HG03565 (cell line): ENCODE measurements at regions not wholly inside any gene's neighbourhood (a gene's known extent, or its start where the extent isn't known, plus 50 kb on each side); places are given as distances from the start of the nearest gene placed in this dataset.

Source experiments
- ATAC-seq: cut with Tn5 transposase; IDR thresholded peaks from one replicate; pipeline ENCODE4 v1.9.1; 2021; ENCODE audit warnings: mild to moderate bottlenecking, moderate library complexity; ENCODE audit not compliant: unreplicated experiment

DNA sequence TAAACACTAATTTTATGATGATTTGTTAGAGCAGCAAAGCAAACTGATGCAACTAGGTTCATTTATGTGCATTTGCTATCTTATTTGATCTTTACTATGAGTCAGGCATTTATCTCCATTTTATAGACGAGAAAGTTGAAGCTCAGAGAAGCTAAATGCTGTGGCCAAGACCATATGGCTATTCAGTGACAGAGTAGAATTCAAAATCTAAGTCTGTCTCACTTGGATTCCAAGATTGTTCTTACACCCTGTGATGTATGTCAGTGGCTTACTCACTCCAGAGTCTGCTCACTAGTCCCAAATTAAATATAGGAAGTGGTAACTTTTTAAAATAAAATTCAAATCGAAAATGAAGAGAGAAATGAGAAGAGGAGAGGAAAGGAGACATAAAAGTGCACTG is 114.0 kb upstream of the DDX18 start:
- no peak for ATAC-seq

DNA sequence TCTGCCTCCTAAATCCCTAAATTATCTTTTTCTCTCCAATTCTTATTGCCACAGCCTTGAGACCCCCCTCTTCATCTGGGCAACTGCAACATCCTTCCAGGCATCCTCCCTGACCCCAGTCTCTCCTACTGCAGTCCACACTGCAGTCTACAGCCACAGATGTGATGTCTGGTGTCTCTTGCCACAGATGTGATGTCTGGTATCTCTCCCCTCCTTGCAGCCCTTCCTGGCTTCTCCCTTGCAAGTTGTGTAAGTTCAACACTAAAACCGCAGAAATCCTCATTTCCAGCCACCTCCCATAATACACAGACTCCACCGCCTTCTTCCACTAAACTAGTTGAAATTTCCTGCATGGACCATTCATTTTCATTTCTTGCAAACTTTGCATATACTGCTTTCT is 113.1 kb upstream of the DDX18 start:
- no peak for ATAC-seq

GRCh38 chr2:117702098-117702497 is 112.4 kb upstream of the DDX18 start:
- no peak for ATAC-seq

DNA sequence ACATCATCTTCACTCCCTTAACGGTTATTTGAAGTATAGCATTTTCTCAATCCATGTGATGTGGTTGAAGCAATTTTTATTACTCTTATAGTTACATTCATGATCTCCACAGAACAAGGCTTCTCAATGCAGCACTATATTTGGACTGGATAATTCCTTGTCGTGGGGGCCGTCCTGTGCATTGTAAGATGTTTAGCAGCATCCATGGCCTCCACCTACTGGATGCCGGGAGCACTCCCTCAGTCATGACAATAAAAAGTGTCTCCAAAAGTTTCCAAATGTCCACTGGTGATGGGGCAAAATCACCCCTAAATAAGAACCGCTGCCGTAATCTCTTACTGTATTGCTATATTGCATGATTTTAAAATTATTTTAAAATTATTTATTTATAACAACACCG is 110.6 kb upstream of the DDX18 start:
- ATAC-seq, result no peak

DNA sequence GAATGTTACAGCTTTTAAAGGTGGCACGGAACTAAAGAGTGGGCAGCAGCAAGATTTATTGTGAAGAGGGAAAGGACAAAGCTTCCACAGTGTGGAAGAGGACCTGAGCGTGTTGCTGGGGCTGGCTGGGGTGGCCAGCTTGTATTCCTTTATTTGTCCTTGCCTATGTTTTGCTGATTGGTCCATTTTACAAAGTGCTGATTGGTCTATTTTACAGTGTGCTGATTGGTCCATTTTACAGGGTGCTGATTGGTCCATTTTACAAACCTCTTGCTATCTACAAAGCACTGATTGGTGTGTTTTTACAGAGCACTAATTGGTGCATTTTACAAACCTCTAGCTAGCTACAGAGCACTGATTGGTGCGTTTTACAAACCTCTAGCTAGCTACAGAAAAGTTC is 109.7 kb upstream of the DDX18 start:
- ATAC-seq, result no peak

- no peak for ATAC-seq
Observed at GRCh38 chr2:117707874-117708273, 106.6 kb upstream of the DDX18 start.

DNA sequence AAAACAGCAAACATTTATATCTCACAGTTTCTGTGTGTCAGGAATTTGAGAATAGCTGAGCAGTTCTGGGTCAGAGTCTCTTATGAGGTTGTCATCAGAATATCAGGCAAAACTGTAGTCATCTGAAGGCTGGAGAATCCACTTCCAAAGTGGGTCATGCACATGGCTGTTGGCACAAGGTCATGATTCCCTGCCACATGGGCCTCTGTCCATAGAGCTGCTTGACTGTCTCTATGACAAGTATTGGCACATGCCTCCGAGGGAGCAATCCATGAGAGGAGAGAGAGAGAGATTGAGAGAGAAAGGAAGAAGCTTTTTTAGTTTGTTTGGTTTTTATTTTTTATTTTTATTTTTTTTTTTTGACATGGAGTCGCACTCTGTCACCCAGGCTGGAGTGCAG is 101.8 kb upstream of the DDX18 start:
- ATAC-seq, result no peak

GRCh38 chr2:117714110-117714509 is 100.4 kb upstream of the DDX18 start:
- ATAC-seq, result no peak

DNA sequence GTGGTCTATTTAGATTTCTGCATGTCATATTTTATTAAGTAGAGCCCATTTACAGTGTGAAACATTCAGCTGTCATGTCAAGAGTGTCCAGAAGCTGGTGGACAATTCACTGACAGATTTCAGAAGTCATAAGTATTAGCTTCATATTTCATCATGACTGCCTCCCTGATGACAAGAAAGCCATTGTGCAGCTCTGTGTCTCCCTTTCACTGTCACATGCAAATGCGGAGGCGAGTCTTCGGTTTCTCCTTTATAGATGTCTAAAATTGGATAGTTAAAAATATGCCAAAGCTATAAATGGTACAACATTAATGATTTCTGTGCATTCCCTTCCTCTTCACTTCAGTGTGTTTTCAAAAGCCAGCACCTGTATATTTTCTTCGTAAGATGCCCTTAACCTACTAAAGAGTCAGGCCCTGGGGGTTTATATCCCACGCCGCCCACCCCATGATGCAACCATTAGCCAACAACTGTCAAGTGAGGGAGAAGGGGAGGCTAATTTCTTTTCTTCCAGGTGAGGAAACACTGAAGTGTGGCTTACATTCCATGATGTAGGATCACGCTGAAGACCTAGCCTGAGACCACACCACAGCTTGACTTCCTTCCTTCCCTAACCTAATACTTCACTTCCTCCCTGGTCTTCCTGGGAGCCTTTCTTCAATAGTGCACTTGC is 99.6 kb upstream of the DDX18 start:
- no peak for ATAC-seq

DNA sequence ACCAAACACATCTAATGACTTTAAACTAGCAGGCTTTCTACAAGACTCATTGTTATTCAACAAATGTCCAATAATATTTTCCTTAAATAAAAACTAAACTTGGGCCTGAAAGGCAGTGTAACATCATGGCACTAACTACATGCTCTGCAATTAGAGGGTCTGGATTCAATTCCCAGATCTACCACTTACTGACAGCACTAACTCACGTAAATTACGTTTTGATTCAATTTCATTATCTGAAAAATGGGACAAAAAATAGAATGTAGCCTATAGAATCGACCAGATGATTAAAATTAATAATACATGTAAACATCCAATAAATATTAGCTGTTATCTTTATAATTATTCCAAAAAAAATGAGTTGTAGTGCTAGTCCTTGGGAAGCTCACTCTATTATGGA is 98.0 kb upstream of the DDX18 start:
- no peak for ATAC-seq

- no peak for ATAC-seq
Observed at GRCh38 chr2:117717072-117717471, 97.4 kb upstream of the DDX18 start.

GRCh38 chr2:117718048-117718447 is 96.4 kb upstream of the DDX18 start:
- no peak for ATAC-seq

DNA sequence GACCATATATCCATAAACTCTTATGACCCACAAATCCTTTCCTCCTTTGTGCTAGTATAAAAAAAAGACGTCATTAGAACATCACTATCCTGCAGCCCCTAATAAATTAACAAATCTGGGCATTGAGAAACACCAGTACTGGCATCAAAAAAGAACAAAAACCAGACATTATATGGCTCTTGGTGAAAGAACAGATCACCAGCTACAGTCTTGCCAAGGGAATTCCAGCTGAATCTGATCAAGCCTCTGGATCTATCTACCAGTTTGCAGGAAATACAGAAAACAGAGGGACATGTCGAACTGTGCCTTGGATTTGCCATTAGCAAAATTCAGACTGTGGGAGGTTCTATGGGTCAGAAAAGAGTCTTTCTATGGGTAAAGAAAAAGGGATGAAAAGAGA is 93.7 kb upstream of the DDX18 start:
- ATAC-seq, result no peak

DNA sequence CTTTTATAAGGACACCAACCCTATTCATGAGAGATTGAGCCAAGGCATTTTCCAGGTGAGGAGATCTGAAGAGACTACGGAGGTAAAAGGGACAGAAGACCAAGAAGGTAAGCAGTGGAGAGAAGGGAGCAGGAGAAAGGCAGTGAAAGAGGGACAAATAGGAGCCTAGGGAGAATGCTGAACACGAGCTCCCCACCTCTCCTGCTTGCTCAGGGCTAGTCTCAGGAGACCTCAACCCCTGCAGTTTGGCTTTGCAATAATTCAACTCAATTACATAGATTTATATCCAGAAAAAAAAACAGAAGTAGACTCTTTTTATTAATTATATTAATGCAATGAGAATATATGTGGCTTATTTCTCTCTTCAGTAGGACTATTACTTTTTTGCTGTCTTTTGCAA is 91.0 kb upstream of the DDX18 start:
- no peak for ATAC-seq

DNA sequence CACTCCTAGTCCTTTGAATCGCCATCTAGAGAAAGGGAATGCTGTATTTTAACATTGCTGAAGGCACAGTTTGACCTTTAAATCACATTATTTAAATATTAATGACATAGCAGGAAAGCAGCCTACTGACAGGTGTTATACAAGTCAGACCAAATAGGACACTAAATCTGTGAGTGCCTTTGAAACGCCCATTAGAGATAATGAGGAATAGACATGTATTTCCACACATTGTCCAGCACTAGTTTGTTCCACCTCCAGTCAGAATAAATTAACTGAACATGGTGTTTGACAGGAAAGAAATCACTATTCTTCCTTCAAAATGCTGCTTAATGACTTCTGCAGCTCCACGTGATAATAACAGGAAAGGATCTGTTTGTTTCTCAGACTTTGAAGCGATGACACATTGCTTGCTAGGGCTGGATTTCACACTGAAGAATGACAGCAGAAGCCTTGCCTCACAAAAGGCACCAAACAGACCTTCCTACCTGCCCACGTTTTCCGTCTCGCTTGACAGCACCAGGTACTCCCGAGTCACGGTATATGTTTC is 90.5 kb upstream of the DDX18 start:
- no peak for ATAC-seq

DNA sequence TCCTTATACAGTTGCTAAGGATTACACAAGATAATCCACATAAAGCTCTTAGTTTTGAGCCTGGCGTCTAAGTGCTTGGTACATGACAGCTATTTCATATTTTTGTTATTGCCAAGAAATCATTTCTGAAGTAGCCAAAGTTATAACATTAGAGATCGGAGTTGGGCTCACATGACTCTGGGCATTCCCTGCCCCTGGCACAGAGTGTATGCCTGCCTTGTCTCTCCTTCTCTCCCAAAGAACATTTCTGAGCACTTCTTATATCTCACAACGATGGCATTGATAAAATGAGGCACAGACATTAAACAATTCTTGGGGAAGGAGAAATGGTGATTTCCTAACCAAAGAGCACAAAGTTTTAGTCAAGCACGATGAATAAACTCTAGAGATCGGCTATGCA is 87.7 kb upstream of the DDX18 start:
- no peak for ATAC-seq

GRCh38 chr2:117737846-117738245 is 76.6 kb upstream of the DDX18 start:
- no peak for ATAC-seq

DNA sequence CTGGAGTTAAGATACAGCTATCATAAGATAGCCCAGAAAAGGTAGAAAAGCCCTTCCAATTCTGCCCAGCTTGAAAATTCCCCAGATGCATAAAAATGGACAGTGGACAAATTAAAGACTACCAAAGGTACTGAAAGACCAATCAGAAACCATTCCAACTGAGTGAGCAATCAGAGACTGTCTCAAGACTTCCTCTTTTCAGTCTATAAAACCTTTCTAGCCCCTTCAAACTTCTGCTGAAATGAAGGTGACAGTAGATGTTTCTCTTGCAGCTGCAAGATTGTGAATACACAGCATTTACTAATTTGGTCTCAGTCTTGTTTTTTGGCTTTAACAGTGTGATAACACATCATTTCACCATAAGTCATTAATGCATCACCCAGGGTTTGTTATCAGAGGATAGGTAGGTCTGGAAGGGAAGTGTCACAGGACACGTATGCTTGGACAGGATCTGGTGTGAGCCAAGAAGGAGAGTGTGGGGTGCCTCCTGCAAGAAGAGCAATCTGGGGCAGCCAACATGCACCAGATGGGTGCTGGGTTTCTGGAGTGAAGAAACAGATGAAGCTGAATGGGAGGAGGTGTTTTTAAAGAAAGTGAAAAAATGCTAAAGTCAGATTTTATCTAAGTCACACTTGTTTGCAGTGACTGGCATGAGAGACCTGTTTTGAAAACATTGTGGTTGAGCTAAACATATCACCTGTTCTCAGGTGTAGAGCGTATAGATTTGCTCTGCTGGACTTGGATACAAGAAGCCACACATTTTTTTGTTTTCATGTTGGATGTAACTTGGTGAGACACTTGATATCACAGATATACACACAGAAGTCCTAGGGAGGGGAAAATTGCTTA is 75.3 kb upstream of the DDX18 start:
- ATAC-seq, result no peak

DNA sequence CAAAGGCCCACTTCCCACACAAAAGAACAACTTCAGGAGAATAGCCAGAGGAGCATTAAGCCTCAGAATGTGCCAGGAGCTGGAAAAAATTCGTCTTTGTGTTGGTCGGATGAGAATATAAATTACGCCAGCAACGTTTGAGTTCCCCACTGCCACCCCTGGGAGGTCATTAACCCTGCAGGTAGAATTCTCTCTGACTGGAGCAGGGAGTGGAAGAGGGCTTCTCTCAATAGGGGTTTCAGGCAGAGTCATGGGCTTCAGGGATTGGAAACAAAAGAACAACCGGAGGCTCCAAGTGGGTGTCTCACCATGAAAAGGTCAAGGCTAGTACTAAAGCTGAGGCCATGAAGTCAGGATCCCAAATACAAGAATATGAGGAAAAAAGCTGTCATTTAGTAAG is 69.0 kb upstream of the DDX18 start:
- no peak for ATAC-seq

DNA sequence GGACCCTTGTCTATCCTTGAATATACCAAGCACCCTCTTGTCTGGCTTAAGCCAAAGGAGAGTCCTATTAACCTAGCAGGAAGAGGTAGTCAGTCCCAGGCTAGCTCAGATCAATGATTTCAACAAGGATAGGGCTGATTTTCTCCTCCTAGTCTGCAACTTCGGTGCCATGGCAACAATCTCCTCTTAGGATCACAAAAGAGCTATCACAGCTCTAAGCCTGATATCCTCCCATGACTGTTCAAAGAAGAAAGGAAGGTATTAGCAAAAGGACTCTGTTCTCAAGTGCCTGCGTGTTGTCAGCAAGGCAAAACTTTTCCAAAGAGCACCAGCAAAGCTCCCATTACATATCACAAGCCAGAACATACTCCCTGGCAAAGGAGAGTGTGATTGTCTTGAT is 58.7 kb upstream of the DDX18 start:
- no peak for ATAC-seq

DNA sequence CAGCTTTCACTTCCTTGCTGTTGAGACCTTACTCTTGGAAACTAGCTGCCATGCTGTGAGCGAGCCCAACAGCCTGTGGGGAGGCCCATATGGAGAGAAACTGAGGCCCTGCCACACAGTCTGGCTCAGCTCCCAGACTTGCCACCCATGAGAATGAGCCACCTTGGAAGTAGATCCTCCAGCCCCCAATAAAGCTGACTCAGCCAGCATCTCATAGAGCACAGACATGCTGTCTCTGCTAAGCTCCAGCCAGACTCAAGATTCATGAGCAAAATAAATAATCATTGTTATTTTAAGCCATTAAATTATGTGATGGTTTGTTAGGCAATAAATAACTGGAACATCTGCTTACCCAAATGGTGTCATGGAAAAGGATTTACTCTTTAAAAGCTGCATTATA is 53.6 kb upstream of the DDX18 start:
- no peak for ATAC-seq

- ATAC-seq, result no peak
Observed at GRCh38 chr2:117762454-117762853, 52.0 kb upstream of the DDX18 start.
